GM12865 (cell line): ENCODE measurements at regions not wholly inside any gene's neighbourhood (a gene's known extent, or its start where the extent isn't known, plus 50 kb on each side); places are given as distances from the start of the nearest gene placed in this dataset.
A peak's percentile ranks its signal among the peaks of the same experiment; 100 is the strongest.

ENCODE experiments used
- DNase-seq: peaks from one replicate; pipeline ENCODE4 v3.0.0; 2010; ENCODE audit warnings: low read depth
- H3K4me3 ChIP-seq: 2 replicates; pipeline ENCODE4 v1.5.1; 2011; ENCODE audit warnings: mild to moderate bottlenecking, low read depth, low read length, control low read depth
- TF ChIP-seq, protein P1 (sequence below): IDR thresholded peaks from 2 replicates; pipeline ENCODE4 v1.5.1; 2011; ENCODE audit warnings: low read length, control low read depth, low read depth, inconsistent platforms; ENCODE audit not compliant: insufficient read depth; ENCODE audit errors: missing control alignments

DNA sequence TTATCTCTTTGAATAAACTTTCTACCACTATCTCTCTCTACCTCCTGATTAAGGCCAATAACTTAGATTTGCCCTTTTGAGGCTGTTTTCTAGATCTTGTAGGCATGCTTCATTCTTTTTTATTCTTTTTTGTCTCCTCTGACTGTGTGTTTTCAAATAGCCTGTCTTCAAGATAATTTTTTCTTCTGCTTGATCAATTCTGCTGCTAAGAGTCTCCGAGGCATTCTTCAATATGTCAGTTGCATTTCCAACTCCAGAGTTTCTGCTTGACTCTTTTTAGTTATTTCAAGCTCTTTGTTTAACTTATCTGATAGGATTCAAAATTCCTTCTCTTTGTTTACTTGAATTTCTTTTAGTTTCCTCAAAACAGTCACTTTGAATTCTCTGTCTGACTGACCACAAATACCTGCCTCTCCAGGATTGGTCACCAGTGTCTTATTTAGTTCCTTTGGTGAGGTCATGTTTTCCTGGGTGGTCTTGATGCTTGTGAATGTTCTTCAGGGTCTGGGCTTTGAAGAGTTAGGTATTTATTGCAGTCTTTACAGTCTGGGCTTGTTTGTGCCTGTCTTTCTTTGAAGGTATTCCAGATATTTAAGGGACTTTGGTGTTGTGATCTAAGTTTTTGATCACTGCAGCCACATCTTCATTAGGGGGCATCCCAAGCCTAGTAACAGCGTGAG is 197.3 kb upstream of the STK17B start:
- TF ChIP-seq, protein P1, sequence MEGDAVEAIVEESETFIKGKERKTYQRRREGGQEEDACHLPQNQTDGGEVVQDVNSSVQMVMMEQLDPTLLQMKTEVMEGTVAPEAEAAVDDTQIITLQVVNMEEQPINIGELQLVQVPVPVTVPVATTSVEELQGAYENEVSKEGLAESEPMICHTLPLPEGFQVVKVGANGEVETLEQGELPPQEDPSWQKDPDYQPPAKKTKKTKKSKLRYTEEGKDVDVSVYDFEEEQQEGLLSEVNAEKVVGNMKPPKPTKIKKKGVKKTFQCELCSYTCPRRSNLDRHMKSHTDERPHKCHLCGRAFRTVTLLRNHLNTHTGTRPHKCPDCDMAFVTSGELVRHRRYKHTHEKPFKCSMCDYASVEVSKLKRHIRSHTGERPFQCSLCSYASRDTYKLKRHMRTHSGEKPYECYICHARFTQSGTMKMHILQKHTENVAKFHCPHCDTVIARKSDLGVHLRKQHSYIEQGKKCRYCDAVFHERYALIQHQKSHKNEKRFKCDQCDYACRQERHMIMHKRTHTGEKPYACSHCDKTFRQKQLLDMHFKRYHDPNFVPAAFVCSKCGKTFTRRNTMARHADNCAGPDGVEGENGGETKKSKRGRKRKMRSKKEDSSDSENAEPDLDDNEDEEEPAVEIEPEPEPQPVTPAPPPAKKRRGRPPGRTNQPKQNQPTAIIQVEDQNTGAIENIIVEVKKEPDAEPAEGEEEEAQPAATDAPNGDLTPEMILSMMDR, result no peak
- DNase-seq, result no peak

DNA sequence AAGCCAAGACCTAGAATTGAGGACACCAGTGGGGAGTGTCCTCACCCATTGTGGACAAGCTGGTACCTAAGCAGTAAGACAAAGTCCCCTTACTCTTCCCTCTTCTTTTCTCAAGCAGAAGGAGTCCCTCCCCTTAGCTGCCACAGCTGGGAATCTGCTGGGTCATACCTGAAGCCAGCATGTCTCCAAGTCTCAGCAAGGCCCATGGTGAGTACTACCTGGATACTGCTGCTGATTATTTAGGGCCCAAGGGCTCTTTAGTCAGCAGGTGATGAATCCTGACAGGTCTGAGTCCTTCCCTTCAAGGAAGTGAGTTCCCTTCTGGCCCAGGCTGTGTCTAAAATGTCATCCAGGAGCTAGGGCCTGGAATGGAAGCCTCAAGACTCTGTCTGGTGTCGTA is 198.6 kb upstream of the STK17B start:
- TF ChIP-seq, protein P1, result no peak
- no peak overlapping the region for H3K4me3 ChIP-seq
- no peak for DNase-seq

More for the DNA sequence above, 197.3 kb upstream of the STK17B start:
- H3K4me3 ChIP-seq, result no peak overlapping the region

DNA sequence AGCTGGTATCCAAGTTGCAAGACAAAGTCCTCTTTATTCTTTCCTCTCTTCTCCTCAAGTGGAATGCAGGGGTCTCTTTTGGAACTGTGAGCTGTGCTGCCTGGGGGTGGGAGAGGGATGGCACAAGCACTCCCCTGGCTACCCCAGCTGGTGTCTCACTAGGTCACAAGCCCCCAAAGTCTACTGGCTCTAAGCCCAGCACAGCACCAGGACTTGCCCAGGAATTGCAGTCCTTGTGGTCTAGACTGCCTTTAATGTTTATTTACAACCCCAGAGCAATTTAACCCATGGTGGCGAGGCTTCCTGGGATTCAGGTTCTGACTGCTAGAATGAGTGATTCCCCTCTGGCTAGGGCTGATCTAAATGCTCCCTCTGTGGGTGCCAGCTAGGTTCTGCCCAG is 199.0 kb upstream of the STK17B start:
- TF ChIP-seq, protein P1, result no peak
- H3K4me3 ChIP-seq, result no peak overlapping the region
- DNase-seq, result no peak

DNA sequence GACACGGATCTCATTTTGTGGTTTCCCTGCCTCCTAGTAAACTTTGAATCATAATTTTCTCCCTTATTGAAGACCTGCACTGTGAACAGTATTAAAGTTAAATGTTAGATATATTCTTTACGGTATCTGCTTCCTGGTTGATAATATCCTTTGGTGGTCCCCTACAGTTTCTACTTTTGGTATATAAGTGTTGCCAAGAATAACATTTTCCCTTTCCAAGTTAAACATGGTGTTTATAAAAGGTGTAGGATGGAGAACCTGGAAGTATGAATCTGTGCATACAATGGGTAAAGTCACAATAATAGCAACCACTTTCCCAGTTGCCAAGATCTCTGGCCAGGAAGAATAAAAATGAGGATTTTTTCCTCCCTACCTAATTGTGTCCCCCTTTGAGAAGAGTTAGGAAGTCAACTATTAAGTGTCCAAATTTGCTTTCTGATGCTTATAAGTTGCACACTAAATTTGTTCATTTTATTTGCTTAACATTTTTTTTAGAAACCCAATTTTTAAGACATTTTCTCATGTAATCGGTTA is 201.0 kb upstream of the STK17B start:
- H3K4me3 ChIP-seq, result no peak overlapping the region
- DNase-seq, result no peak
- TF ChIP-seq, protein P1, result no peak

DNA sequence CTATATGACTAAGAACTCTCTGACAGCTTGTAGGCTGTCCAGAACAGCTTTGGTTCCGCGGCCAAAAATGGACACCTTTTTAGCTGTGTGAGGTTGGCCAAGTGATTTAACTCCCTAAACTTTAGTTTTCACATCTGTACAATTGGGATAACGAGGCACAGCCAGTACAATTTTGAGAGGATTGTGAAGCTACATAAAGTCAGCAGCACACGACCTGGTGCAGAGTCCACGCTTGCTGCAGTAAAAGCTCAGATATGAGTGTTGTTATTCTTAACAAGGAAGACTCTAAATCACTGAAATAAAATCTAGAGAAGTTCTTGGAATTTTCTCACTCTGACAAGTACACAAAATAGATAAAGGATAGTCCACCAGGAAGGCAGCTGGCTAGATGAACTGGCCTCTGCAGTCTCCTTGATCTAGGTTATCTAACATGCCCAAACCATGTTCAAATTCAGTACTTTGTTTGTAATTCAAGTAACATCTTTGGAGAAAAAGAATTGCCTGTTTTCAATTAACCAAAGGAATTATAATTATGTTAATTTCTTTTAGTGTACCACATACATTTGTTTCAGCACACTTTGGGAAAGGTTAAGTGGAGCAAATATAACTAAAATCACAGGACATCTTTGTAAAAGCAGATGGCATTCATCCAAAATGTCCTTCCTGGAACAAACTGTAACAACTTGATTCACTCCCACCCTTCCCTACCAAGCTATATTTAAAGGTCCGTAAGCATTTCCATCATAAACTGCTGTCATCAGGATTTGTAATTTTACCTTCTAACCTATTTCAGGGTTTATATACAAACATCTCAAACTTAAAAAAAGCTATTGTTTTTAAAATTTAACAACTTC is 201.7 kb upstream of the STK17B start:
- no peak overlapping the region for H3K4me3 ChIP-seq
- TF ChIP-seq, protein P1, result no peak
- no peak for DNase-seq

DNA sequence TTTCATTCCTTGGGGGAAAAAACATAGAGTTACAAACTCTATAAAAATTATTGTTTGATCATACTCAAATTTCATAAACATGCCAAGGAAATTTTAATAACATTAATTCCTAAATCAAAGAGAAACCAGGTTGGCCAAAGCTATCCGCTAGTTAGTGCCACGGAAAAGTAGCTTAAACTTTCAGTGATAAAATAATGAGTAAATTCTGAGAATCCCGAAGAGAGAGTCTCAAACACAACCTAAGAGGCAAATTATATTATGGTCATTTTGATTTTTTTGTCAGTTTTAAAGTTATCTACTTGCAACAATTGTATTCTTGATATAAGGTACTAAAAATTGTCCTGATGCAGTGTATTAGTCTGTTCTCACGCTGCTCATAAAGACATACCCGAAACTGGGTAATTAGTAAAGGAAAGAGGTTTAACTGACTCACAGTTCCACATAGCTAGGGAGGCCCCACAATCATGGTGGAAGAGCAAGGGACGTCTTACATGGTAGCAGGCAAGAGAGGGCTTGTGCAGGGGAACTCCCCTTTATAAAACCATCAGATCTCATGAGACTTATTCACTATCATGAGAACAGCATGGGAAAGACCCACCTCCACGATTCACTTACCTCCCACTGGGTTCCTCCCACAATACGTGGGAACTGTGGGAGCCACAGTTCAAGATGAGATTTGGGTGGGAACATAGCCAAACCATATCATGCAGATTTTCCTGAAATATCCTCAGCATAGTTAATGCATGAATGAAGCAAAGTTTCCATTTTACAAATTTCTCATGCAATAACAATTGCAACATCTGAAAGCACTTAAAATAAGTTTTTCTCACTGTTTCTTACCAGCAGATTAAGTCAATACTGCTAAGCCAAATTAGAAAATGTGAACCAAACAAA is 205.9 kb upstream of the STK17B start:
- DNase-seq, result peak; percentile 90
- H3K4me3 ChIP-seq, result no peak overlapping the region
- TF ChIP-seq, protein P1, result no peak
